Upper lobe of left lung (tissue), 4 donors: ENCODE measurements at regions not wholly inside any gene's neighbourhood (a gene's known extent, or its start where the extent isn't known, plus 50 kb on each side); places are given as distances from the start of the nearest gene placed in this dataset.

Source experiments
- CTCF ChIP-seq, 6 experiments: fragments of 450-650 bp in 4 of 6; fragments of 200-600 bp in 2 of 6; sonication (generic) in 2 of 6; IDR thresholded peaks; one replicate each; pipeline ENCODE4 v1.5.1; 2016 to 2019; ENCODE audit warnings: antibody characterized with exemption in 6 of 6
- POLR2A ChIP-seq, 4 donors: fragments of 450-650 bp; IDR thresholded peaks; one replicate each; pipeline ENCODE4 v1.5.1; 2016 to 2017; ENCODE audit warnings: antibody characterized with exemption in 4 of 4, mild to moderate bottlenecking in 2 of 4

- TF ChIP-seq CTCF (IDR thresholded peaks at IDR 0.05) (no peak), POLR2A (IDR thresholded peaks at IDR 0.05) (no peak)
Observed at GRCh38 chr6:140069576-140069975, 695.1 kb upstream of the CITED2 start.
